LNCaP clone FGC (cell line): ENCODE measurements at regions not wholly inside any gene's neighbourhood (a gene's known extent, or its start where the extent isn't known, plus 50 kb on each side); places are given as distances from the start of the nearest gene placed in this dataset.

ENCODE experiments used
- DNase-seq: peaks from one replicate; pipeline ENCODE4 v3.0.0-alpha.2; 2011; ENCODE audit warnings: low read depth
- H3K4me3 ChIP-seq: 2 replicates; pipeline ENCODE4 v1.5.1; 2011; ENCODE audit warnings: mild to moderate bottlenecking, low read depth, low read length, control low read depth
- CTCF ChIP-seq: IDR thresholded peaks from 2 replicates; pipeline ENCODE4 v1.5.1; 2012; ENCODE audit warnings: mild to moderate bottlenecking; ENCODE audit not compliant: control insufficient read depth, insufficient read depth; ENCODE audit errors: extremely low read depth

GRCh38 chr2:113829270-113829669 lies 60.6 kb upstream of the ACTR3 start:
- H3K4me3 ChIP-seq, result no peak overlapping the region
- TF ChIP-seq CTCF, result no peak
- DNase-seq, result no peak

- TF ChIP-seq CTCF, result no peak
- H3K4me3 ChIP-seq, result no peak overlapping the region
- no peak for DNase-seq
Observed at GRCh38 chr2:113828049-113828742, 61.7 kb upstream of the ACTR3 start.

- TF ChIP-seq CTCF, result no peak
- no peak for DNase-seq
- no peak overlapping the region for H3K4me3 ChIP-seq
Observed at GRCh38 chr2:113827426-113827825, 62.5 kb upstream of the ACTR3 start.

GRCh38 chr2:113826346-113827285 lies 63.3 kb upstream of the ACTR3 start:
- DNase-seq, result no peak
- no peak for TF ChIP-seq CTCF
- H3K4me3 ChIP-seq, result no peak overlapping the region

- DNase-seq, result no peak
- no peak overlapping the region for H3K4me3 ChIP-seq
- TF ChIP-seq CTCF, result no peak
Observed at GRCh38 chr2:113823716-113824595, 65.9 kb upstream of the ACTR3 start.

- DNase-seq, result no peak
- TF ChIP-seq CTCF, result no peak
- H3K4me3 ChIP-seq, result no peak overlapping the region
Observed at GRCh38 chr2:113822087-113822815, 65.8 kb upstream of the SLC35F5 start.
